NCI-H748 treated with DMSO at 0.1 percent for 48 hours (cell line): ENCODE measurements at regions not wholly inside any gene's neighbourhood (a gene's known extent, or its start where the extent isn't known, plus 50 kb on each side); places are given as distances from the start of the nearest gene placed in this dataset.
"Not testable (repeated sequence)": the region's sequence is repeated elsewhere in the genome, so short reads cannot be mapped to it uniquely, and the experiment has no call there.

Experiments
- DNase-seq: peaks from one replicate; lab custom pipeline; 2025; lab: John Stamatoyannopoulos, UW

GRCh38 chr21:27320868-27321267, 354.0 kb upstream of the ADAMTS5 start:
- no peak for DNase-seq

GRCh38 chr21:27317601-27318000, 350.7 kb upstream of the ADAMTS5 start:
- DNase-seq, result not testable (repeated sequence)

GRCh38 chr21:27315373-27315772, 348.5 kb upstream of the ADAMTS5 start:
- no peak for DNase-seq

GRCh38 chr21:27314131-27314530, 347.2 kb upstream of the ADAMTS5 start:
- no peak for DNase-seq

- no peak for DNase-seq
These were observed 340.2 kb upstream of the ADAMTS5 start for GRCh38 chr21:27306791-27307775.

- no peak for DNase-seq
These were observed 339.3 kb upstream of the ADAMTS5 start for GRCh38 chr21:27306206-27306605.

GRCh38 chr21:27301220-27301619, 334.3 kb upstream of the ADAMTS5 start:
- DNase-seq, result no peak

DNA sequence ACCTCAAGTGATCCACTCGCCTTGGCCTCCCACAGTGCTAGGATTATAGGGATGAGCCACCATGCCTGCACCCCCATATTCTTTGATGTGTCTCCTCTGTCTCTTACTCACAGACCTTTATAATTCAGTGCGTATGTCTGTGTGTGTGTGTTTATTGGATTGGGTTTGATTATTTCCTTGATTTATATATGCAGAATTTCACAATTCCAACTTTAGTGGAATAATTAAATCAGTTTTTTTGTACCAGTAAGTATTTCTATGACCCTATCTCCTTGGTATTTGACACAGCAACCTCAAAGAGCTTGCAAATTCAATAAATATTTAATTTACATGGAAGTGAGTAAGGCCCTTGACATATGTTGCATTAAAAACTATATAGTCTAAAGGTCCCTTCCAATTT, 333.9 kb upstream of the ADAMTS5 start:
- DNase-seq, result no peak

- no peak for DNase-seq
These were observed 331.6 kb upstream of the ADAMTS5 start for GRCh38 chr21:27298465-27298864.

DNA sequence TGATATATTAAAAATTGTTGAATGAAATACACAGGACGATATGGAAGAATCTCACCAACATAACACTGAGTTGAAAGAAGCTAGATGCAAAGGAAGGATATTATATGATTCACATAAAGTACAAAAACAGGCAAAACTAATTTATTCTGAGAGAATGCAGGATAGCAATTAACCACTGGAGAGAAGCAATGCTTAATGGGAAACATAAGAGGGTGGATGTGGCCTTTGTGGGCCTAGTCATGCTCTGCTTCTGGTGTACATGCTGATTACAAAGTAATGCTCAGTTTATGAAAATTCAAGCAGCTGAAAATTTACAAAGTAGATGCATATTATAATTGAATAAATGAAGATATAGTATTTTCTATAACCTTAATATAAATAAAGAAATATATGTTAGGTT, 326.4 kb upstream of the ADAMTS5 start:
- no peak for DNase-seq

DNA sequence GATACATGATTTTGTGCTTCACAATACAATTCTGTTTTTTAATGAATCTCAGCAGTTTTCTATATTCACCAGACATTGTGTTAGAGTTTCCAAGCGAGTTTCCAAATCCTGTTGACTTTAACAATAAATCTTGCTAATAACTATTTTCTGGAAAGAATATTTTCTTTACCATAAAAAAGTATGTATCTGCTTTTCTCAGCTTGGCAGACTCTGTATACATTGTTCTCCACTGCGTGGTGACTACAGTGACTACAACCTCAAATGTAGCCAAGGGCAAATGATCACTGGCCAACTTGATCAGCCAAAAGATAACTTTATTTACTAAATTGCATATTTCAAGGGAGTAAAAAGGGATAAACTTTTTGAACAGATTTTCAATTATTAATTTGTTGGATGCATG, 325.9 kb upstream of the ADAMTS5 start:
- no peak for DNase-seq

GRCh38 chr21:27292229-27292628, 325.3 kb upstream of the ADAMTS5 start:
- no peak for DNase-seq

DNA sequence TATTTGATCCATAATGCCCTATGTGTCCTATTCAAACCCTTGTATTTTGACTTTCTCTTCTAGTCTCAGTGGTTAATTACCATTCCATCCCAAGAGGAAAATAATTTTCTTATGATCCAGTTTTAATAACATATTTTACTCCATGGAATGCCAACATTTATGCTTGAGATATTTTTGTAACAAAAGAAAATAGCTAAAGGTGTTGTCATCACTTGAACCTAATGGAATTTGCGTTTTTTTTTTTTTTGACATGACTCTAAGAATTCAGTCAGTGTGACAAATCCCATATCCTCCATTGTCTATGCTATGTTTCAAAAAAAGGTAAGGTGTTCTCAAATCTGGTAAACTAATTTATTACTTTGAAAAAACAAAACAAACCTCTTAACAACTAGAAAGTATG, 324.1 kb upstream of the ADAMTS5 start:
- DNase-seq, result no peak

DNA sequence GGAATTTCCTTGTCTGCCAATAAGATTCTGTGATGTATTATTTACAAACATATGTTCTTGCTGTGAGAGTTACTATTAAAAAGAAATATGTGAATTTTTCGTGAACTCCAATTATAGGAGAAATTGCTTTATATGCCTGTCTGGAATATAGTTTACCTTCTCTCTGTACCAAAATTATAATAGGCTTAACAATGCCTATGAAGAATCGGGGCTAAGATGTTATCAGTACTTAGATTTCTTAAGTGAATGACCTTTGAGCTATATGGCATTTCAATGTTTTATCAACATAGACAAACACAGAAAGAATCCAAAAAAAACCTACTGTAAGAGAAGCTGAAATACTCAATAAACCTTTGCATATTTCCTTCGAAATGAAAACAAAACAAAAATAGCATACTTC, 323.1 kb upstream of the ADAMTS5 start:
- no peak for DNase-seq

GRCh38 chr21:27286760-27287159, 319.9 kb upstream of the ADAMTS5 start:
- DNase-seq, result no peak

DNA sequence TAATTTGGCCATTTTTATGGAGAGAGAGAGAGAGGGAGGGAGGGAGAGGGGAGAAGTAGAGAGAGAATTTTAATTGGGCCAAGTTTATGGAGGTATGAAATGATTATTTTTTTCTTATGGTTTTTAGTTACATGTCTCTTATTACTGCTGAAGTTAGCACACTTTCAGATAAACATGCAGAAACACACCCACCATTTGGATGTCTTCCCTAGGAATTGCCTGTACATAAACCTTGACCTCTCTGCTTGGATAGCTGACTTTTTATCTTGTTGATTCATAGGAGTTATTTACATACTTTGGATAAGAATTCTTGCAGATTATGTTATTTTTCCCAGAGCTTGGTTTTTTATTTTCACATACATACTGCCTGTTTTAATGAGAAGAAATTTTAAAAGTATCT, 310.2 kb upstream of the ADAMTS5 start:
- DNase-seq, result no peak

DNA sequence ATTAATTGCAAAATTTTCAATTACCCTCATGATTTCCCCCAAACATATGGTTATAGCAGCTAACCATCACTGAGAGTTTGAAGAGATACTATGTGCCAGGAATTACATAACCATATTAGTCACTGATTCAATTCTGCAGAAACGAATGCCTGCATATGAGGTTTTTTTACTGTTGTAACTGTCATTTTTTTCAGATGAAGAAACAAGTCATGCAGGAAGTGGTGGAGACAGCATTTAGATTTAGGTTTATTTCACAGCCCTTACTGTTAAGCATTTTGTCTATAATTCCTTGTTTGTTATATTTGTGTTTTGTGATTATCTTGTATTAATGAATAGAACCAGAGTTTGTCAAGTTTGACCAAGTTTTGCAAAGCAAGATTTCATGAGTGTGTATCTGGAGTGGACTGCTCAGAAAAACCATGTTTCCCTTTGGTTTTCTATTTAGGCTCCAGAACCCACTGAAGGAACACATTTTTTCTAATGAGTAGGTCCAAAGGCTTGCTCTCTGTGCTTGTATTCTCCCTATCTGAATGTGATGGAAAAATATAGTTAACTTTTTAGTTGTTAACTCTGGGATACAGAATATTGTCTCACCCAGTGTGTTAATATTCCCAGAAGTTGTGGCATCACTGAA, 308.5 kb upstream of the ADAMTS5 start:
- no peak for DNase-seq

GRCh38 chr21:27269644-27270043, 302.8 kb upstream of the ADAMTS5 start:
- no peak for DNase-seq

DNA sequence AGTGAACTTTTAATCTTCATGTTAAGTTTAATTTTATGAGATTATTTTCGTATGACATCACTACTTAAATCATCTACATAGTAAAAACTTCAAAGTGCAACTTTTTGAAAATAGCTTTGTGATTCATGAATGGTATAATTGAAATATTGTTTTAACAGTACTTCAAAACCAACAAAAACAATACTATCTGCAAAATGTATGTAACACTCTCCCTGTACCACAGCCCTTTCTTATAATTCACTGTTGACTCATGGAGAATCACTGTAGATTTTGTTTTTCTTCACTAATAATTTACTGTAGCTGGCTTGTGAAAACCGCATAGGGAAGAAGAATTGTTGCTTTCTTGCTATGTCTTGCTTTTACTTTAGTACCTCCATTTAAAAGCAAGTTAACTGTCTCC, 301.4 kb upstream of the ADAMTS5 start:
- DNase-seq, result no peak

DNA sequence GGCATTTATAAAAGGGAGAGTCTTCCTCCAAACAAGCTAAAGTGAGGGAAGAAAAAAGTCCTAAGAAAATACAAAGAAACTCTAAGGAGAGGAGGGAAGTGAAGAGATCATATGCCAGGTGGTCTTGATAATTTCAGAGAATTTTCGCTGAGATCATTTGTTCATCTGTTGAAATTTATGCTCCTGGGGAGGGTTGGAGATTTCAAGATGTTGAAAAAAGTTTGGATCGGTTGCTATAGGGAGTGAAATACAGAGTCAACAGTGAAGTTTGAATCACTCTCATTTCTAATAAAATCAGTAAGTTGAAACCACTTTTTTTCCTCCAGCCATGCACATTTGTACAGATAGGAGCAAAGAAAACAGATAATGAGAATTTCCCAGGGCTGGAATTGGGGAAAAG, 299.1 kb upstream of the ADAMTS5 start:
- DNase-seq, result no peak

DNA sequence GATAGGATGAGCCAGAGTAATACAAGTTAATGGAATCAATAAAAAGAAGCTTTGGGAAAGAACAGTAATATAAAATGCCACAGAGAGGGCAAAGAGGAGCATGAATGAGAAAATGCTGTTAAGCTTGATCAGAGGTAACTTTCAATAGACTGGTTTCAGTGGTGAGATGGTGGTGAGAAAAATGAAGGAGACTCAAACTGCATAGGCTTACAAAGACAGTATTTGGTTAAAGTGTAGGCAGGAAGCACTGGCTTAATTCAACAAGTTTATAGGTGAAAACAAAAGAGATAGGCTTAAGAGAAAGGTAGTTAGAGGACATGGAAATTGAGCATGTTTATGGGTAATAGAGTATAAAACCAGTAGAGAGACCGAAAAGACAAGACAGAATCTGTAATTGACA, 298.6 kb upstream of the ADAMTS5 start:
- no peak for DNase-seq

DNA sequence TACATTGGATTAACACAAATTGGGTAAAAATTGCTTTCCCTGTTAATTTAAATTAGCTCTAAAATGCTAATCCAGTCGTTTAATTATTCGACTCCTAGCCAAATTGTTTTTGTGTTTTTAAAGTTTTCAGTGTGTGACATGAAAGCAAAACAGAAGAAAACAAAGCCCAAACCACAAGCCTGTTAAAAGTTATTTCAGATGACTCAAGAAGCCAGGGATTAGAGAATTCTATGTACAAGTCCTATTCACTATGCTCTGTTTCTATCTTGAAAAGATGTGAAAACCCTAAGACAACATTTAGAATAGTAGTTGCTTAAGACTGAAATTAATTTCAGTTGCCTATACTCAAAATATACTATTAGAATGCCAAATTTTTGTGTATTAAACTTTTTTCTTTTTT, 294.8 kb upstream of the ADAMTS5 start:
- DNase-seq, result no peak

GRCh38 chr21:27260728-27261127, 293.8 kb upstream of the ADAMTS5 start:
- DNase-seq, result no peak
